Stimulated activated CD8-positive, alpha-beta memory T cell treated with anti-CD3 and anti-CD28 coated beads, Interleukin-7, amount 100 ng/mL, for 4 hours (primary cell): ENCODE measurements at regions not wholly inside any gene's neighbourhood (a gene's known extent, or its start where the extent isn't known, plus 50 kb on each side); places are given as distances from the start of the nearest gene placed in this dataset.
"Not testable (repeated sequence)": the region's sequence is repeated elsewhere in the genome, so short reads cannot be mapped to it uniquely, and the experiment has no call there.

Experiments
- DNase-seq, 2 donors: peaks; one replicate each; pipeline ENCODE4 v3.0.0-alpha.2; 2020; ENCODE audit warnings: low read depth in 2 of 2

DNA sequence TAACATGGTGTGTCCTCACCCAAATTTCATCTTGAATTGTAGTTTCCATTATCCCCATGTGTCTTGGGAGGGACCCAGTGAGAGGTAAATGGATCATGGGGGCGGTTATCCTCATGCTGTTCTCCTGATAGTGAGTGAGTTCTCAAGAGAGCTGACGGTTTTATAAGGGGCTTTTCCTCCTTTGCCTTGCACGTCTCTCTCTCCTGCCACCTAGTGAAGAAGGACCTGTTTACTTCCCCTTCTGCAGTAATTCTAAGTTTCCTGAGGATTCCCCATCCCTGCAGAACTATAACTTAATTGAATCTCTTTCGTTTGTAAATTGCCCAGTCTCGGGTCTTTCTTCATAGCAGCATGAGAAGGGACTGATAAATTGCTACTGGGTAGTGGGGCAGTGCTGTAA, 789.3 kb downstream of the FRK start:
- DNase-seq, result no peak

GRCh38 chr6:115270953-115271352, 789.7 kb downstream of the FRK start:
- no peak for DNase-seq

GRCh38 chr6:115241373-115241772, 819.3 kb downstream of the FRK start:
- no peak for DNase-seq

GRCh38 chr6:115221198-115221597, 839.5 kb downstream of the FRK start:
- no peak for DNase-seq

DNA sequence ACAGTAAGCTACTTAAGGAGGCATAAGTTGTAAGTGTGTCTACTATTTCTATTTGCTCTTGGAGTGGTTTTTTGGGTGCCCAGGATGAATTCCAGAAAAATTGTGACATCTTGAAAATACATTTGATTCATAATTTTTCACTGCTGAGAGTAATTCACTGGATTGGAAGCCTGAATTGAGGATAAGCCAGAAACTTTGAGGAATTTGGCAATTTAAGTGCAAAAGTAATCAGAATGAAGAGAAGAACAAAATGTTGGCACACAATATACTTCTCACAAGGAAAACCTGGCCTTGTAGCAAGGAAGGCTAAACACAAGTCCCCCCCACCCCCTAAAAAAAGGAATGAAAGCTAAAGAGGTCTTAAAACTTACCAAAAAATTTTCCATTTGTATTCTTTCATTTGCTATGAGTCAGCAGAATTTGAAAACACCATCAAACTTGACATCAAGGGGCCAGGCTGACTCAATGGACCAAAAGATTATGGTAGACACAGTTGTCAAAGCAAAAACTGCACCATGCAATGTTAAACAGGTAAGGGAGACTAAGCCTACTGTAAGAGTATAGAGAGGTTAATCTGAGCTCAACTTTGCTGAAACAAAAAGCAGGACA, 840.0 kb downstream of the FRK start:
- no peak for DNase-seq

DNA sequence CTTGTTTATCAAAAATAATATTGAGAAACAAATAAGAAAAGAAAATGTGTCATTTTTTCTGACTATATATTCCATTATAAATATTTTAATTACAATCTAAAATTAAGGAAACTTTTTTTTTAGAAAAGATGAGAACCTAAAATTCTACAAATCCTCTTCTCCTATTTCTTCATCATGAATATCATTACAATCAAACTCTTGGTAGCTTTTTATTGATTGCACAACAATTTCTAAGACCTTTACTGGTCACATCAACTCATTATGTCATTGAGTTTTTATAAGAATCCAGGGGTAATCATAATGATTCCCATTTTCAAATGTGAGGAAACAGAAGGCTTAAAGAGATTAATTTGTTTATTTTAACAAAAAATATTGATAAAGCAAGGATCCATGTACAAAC, 841.0 kb downstream of the FRK start:
- no peak for DNase-seq

- DNase-seq, result no peak
Observed at GRCh38 chr6:115216835-115217234, 843.9 kb downstream of the FRK start.

DNA sequence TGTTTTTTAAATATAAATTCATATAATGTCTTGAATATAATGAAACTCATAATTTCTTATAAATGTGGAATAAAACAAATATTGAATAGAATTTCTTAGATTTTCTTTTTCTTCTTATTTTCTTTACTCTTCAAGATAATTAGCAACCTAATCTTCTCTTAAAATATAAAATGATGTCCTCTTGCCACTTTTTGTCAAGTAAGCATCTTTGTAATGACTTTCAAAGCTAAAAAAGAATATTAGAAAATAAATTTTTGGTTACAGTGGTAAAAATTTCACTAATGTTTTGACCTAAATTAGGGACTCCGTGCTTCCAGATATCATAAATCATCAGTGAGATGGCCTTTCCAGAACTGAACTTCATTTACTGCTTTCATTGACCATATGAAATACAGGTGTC, 846.4 kb downstream of the FRK start:
- DNase-seq, result no peak

DNA sequence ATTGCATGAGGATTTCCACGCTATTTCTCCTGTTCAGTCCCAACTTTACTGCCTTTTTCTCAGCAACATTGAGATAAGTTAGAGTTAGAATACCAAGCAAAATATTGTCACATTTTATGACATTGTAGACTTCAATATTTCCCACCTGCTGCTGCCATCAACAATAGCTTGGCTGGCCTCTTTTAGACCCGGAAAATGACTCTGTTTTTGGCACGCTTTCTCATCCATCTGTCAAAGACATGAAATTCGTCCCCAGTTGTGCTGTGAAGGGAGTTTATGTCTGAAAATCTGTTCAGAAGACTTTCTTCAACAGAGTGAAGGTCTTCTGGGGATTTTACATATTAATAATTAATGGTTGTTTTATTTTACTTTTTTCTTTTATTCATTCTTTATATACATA, 857.3 kb downstream of the FRK start:
- DNase-seq, result no peak

DNA sequence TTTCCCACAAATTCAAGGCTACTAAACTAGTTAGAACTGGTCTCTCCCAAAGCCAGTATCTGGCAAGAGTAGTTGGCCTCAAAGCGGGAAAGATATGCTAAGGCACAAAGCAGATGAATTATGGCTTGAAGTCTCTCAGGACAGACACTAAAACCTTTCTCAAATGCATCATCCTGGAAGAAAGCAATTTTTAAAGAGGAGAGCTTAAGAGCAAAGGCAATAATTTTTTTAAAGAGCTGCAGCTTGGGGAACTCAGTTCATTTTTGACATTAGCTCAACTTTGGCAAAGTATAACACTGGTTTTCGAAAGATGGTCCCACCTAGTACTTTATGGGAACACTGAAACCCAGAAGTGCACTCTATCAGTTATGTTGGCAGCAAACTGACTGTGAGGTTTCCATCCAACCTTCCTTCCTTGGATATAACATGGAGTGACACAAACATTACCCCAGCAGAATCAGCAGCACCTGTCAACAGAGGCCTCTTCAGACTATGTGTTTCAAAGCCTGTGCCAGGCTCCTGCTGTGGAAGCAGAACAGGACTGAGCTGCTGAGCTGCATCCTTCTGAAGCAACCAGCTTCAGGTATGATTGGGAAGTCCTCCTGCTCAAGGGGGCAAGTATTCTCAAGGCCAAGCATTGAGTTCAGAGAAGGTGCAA, 852.3 kb upstream of the HS3ST5 start:
- DNase-seq, result no peak

DNA sequence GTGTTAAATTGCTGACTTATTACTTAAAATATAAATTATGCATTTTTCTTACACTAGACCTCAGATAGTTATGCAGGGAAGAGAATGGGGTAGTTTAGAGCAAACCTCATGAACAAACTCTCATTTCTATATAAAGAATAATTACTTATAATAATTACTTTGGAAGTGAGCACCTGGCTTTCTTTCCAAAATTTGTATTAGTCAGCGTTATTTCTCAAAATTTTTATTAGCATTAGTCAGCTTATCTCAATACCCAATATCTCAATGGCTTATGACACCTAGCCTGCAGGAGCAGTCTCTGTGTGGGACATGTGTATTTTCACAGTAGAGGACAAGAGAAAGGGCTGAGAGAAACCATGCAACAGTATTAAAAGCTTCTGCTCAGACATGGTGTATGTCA, 849.2 kb upstream of the HS3ST5 start:
- DNase-seq, result no peak

DNA sequence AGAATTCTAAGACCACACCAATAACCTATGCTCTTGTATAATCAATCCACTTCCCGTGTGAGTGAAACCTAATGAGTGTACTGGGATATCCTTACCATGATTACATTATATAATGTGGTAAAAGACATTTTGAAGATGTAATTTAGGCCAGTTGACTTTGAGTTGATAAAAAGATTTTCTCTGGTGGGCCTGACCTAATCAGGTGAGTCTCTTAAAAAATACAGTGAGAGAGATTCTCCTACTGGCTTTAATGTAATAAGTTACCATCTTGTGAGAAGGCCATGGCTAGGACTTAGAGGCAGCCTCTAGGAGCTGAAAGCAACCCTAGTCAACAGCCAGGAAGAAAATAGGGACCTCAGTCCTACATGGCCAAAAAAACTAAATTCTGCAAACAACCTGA, 847.7 kb upstream of the HS3ST5 start:
- DNase-seq, result no peak

DNA sequence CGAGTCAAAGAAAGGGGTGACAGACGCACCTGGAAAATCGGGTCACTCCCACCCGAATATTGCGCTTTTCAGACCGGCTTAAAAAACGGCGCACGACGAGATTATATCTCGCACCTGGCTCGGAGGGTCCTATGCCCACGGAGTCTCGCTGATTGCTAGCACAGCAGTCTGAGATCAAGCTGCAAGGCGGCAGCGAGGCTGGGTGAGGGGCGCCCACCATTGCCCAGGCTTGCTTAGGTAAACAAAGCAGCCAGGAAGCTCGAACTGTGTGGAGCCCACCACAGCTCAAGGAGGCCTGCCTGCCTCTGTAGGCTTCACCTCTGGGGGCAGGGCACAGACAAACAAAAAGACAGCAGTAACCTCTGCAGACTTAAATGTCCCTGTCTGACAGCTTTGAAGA, 832.6 kb upstream of the HS3ST5 start:
- not testable (repeated sequence) for DNase-seq

DNA sequence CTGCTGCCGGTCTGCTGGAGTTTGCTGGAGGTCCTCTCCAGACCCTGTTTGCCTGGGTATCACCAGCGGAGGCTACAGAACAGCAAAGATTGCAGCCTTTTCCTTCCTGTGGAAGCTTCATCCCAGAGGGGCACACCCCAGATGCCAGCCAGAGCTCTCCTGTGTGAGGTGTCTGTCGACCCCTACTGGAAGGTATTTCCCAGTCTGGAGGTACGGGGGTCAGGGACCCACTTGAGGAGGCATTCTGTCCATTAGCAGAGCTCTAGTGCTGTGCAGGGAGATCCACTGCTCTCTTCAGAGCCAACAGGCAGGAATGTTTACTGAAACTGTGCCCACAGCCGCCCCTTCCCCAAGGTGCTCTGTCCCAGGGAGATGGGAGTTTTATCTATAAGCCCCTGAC, 823.1 kb upstream of the HS3ST5 start:
- DNase-seq, result not testable (repeated sequence)

DNA sequence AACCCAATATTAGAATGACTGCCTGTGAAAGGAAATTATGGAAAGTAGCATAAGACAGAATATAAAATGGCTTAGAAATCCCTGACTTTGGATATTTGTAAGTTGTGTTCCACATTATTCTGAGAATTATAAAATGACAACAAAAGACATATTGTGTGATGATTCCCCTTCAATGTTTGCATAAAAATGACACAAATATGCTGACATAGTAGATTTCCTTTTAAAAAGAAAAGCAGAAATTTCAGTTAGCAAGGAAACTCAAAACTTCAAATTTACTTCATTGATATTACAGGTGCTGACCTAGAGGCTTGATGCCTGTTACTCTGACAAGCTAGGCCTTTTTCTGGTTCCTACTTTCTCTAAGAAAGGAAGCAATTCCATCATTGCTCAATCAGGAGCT, 816.9 kb upstream of the HS3ST5 start:
- no peak for DNase-seq

DNA sequence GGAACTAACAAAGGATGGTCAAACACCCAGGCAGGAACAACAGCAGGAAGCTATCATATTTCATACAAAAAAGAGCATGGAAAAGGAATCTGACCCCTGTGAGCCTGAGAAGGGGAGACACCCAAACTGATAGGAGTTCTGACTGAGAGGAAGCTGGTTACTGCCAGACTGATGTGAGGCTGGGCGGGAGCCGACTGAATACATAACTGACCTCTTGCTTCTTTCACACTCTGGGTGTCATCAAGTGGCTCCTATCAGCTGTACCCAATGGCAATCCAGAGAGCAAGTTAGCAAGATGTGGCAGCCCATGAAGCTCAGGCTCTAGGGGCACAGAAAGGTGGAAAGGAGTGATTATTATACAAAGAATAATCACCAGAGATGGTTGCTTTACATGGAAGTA, 795.1 kb upstream of the HS3ST5 start:
- DNase-seq, result no peak

DNA sequence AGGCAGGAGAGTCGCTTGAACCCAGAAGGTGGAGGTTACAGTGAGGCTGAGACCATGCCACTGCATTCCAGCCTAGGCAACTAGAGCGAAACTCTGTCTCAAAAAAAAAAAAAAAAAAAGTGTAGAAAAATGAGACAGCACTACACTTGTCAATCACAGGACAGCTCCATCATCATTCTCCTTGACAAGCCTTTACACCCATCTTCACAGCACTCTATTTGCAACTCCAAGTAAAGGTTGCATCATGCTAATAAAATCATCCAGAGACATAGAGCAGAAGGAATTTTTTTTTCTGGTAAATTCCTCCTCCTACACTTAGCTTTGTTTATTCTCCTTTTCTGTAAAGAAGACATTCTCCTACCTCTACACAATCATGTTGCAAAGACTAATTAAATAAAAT, 791.0 kb upstream of the HS3ST5 start:
- no peak for DNase-seq

- DNase-seq, result no peak
Observed at GRCh38 chr6:115131709-115132490, 789.1 kb upstream of the HS3ST5 start.

GRCh38 chr6:115121513-115121912, 778.7 kb upstream of the HS3ST5 start:
- not testable (repeated sequence) for DNase-seq

- DNase-seq, result no peak
Observed at GRCh38 chr6:115120391-115120790, 777.6 kb upstream of the HS3ST5 start.

DNA sequence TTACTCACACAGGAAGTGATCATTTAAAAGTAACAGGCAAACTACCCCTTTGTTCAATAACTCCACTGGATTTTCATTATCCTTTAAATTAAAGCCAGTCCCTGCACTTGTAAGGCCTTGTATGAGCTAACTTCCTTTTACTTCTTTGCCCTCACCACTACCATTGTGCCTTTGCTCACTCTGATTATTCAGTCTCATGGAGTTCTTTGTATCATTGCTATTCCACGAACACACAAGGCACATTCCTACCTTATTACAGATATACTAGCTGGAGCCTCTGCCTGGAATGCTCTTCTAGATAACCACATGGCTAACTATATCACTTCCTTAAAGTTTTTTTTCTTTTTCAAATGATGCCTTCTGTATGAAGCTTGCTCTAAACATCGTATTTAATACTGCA, 748.6 kb upstream of the HS3ST5 start:
- DNase-seq, result no peak

GRCh38 chr6:115078555-115078954, 735.7 kb upstream of the HS3ST5 start:
- DNase-seq, result no peak

- no peak for DNase-seq
Observed at GRCh38 chr6:115071962-115072361, 729.1 kb upstream of the HS3ST5 start.
